ENCODE measurements at regions not wholly inside any gene's neighbourhood (a gene's known extent, or its start where the extent isn't known, plus 50 kb on each side); places are given as distances from the start of the nearest gene placed in this dataset.
"Not testable (repeated sequence)": the region's sequence is repeated elsewhere in the genome, so short reads cannot be mapped to it uniquely, and the experiment has no call there.

- no peak for DNase-seq (ENCODE audit: low read depth, low spot score)
Observed at GRCh38 chr16:59048876-59049275, 314.8 kb upstream of the GOT2 start.

GRCh38 chr16:59047114-59047513 lies 313.0 kb upstream of the GOT2 start:
- DNase-seq (ENCODE audit: low read depth, low spot score) = peak; percentile 10
- H3K4me3 ChIP-seq (ENCODE audit: low read length) = no peak overlapping the region

More at GRCh38 chr16:59048876-59049275, 314.8 kb upstream of the GOT2 start:
- no peak overlapping the region for H3K4me3 ChIP-seq (ENCODE audit: low read length)

- H3K4me3 ChIP-seq (ENCODE audit: low read length) = no peak overlapping the region
- no peak for DNase-seq (ENCODE audit: low read depth, low spot score)
Observed at GRCh38 chr16:59046335-59046734, 312.2 kb upstream of the GOT2 start.

GRCh38 chr16:59045501-59045900 lies 311.4 kb upstream of the GOT2 start:
- DNase-seq (ENCODE audit: low read depth, low spot score) = no peak
- no peak overlapping the region for H3K4me3 ChIP-seq (ENCODE audit: low read length)

GRCh38 chr16:59044616-59045015 lies 310.5 kb upstream of the GOT2 start:
- DNase-seq (ENCODE audit: low read depth, low spot score) = no peak
- no peak overlapping the region for H3K4me3 ChIP-seq (ENCODE audit: low read length)

- peak; percentile 27 for DNase-seq (ENCODE audit: low read depth, low spot score)
- H3K4me3 ChIP-seq (ENCODE audit: low read length) = no peak overlapping the region
Observed at GRCh38 chr16:59042301-59042700, 308.2 kb upstream of the GOT2 start.

- no peak for DNase-seq (ENCODE audit: low read depth, low spot score)
- H3K4me3 ChIP-seq (ENCODE audit: low read length) = no peak overlapping the region
Observed at GRCh38 chr16:59039066-59039720, 305.1 kb upstream of the GOT2 start.

GRCh38 chr16:59030923-59031485 lies 296.9 kb upstream of the GOT2 start:
- no peak overlapping the region for H3K4me3 ChIP-seq (ENCODE audit: low read length)
- no peak for DNase-seq (ENCODE audit: low read depth, low spot score)

- DNase-seq (ENCODE audit: low read depth, low spot score) = no peak
- H3K4me3 ChIP-seq (ENCODE audit: low read length) = no peak overlapping the region
Observed at GRCh38 chr16:59021751-59022150, 287.6 kb upstream of the GOT2 start.

GRCh38 chr16:59013930-59014329 lies 279.8 kb upstream of the GOT2 start:
- H3K4me3 ChIP-seq (ENCODE audit: low read length) = no peak overlapping the region
- DNase-seq (ENCODE audit: low read depth, low spot score) = no peak

- DNase-seq (ENCODE audit: low read depth, low spot score) = no peak
- H3K4me3 ChIP-seq (ENCODE audit: low read length) = no peak overlapping the region
Observed at GRCh38 chr16:58999762-59000161, 265.6 kb upstream of the GOT2 start.

GRCh38 chr16:58992755-58993154 lies 258.6 kb upstream of the GOT2 start:
- H3K4me3 ChIP-seq (ENCODE audit: low read length); DNase-seq (ENCODE audit: low read depth, low spot score): not testable (repeated sequence)

- not testable (repeated sequence) for DNase-seq (ENCODE audit: low read depth, low spot score); H3K4me3 ChIP-seq (ENCODE audit: low read length)
Observed at GRCh38 chr16:58983181-58983965, 249.3 kb upstream of the GOT2 start.

- no peak for DNase-seq (ENCODE audit: low read depth, low spot score)
- no peak overlapping the region for H3K4me3 ChIP-seq (ENCODE audit: low read length)
Observed at GRCh38 chr16:58970775-58971174, 236.7 kb upstream of the GOT2 start.

GRCh38 chr16:58963479-58963878 lies 229.4 kb upstream of the GOT2 start:
- no peak for DNase-seq (ENCODE audit: low read depth, low spot score)

GRCh38 chr16:58962811-58963210 lies 228.7 kb upstream of the GOT2 start:
- no peak for DNase-seq (ENCODE audit: low read depth, low spot score)
- H3K4me3 ChIP-seq (ENCODE audit: low read length) = no peak overlapping the region

More at GRCh38 chr16:58963479-58963878, 229.4 kb upstream of the GOT2 start:
- no peak overlapping the region for H3K4me3 ChIP-seq (ENCODE audit: low read length)

GRCh38 chr16:58960484-58960883 lies 226.4 kb upstream of the GOT2 start:
- no peak overlapping the region for H3K4me3 ChIP-seq (ENCODE audit: low read length)
- no peak for DNase-seq (ENCODE audit: low read depth, low spot score)

GRCh38 chr16:58960034-58960433 lies 225.9 kb upstream of the GOT2 start:
- no peak overlapping the region for H3K4me3 ChIP-seq (ENCODE audit: low read length)
- DNase-seq (ENCODE audit: low read depth, low spot score) = no peak

- no peak overlapping the region for H3K4me3 ChIP-seq (ENCODE audit: low read length)
Observed at GRCh38 chr16:58958749-58959148, 224.6 kb upstream of the GOT2 start.

GRCh38 chr16:58948244-58948643 lies 214.1 kb upstream of the GOT2 start:
- DNase-seq (ENCODE audit: low read depth, low spot score) = no peak
- H3K4me3 ChIP-seq (ENCODE audit: low read length) = no peak overlapping the region

More at GRCh38 chr16:58958749-58959148, 224.6 kb upstream of the GOT2 start:
- DNase-seq (ENCODE audit: low read depth, low spot score) = no peak

Data from Jurkat, Clone E6-1 (cell line).